NCI-H226 (cell line): ENCODE measurements at regions not wholly inside any gene's neighbourhood (a gene's known extent, or its start where the extent isn't known, plus 50 kb on each side); places are given as distances from the start of the nearest gene placed in this dataset.

Experiments
- DNase-seq: peaks from one replicate; pipeline ENCODE4 v3.0.0-alpha.2; 2015

GRCh38 chr6:747028-747427 lies 54.1 kb upstream of the EXOC2 start:
- DNase-seq: no peak

- no peak for DNase-seq
Measured at GRCh38 chr6:744666-745353, 51.9 kb upstream of the EXOC2 start.

DNA sequence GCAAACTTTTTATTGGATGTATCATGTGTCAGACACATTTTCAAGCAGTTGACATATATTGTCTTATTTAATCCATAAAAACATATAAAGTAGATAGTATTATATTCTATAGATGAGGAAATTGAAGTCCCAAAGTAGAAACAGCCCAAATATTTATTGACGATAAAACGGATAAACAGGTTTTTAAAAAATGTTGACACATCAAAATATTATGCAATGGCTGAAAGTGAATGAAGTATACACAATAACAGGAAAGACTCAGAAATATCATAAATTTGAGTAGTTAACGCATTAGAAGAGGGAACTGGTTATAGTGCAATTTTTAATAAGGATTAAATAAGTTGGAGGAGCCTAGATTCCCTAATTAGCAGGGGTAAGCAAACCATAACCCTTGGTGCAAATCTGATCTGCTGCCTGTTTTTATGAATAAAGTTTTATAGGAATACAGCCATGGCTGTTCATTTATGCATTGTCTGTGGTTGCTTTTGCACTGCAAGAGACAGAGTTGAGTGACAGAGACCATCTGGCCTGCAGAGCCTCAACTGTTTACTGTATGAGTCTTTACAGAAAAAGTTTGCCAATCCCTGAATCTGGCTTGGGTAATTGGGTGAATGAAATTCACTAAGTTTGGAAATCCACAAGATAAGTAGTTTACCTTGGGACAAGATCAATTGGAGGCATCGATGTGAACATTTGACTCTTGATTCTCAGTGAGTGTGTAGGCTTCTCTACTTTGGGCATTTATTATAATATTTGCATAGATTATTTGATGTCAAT lies 50.6 kb upstream of the EXOC2 start:
- DNase-seq: no peak
